ENCODE measurements at regions not wholly inside any gene's neighbourhood (a gene's known extent, or its start where the extent isn't known, plus 50 kb on each side); places are given as distances from the start of the nearest gene placed in this dataset.

DNA sequence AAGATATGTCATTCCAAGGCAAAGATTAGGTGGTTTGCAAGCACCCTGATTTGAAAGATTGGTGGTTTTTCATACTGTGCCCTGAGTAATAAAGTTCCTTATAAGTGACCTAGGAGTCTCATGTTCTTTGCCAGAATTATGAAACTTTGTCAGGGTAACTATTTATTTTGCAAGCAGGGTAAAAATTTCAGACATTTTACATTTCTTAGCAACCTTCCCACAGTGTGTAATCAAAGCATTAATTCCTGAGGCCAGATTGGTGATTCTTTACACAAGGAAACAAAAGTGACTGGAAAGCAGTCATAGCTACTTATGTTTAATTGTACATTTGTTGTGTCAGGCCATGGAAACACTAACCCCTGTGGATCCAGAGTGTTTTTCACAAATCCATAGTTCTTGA is 998.0 kb upstream of the B3GALT2 start:
- no peak for DNase-seq

DNA sequence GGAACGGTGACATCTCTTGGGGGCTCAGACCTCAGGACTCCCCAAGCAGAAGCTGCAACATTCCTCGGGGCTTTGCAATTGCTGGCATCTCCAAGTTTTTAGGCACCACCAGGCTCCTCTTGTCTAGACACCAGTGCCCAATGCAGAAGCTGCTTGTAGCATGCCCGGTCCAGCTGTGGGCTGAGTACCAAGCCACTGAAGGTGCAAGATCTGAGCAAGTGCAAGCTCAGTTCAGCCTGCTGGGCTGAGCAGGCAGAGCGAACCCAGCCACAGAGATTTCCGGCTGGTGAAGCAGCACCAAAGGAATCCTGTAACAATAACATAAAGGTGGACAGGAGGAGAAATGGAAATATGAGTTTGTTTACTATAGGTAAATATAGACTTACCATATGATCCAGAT is 995.4 kb upstream of the B3GALT2 start:
- no peak for DNase-seq

DNA sequence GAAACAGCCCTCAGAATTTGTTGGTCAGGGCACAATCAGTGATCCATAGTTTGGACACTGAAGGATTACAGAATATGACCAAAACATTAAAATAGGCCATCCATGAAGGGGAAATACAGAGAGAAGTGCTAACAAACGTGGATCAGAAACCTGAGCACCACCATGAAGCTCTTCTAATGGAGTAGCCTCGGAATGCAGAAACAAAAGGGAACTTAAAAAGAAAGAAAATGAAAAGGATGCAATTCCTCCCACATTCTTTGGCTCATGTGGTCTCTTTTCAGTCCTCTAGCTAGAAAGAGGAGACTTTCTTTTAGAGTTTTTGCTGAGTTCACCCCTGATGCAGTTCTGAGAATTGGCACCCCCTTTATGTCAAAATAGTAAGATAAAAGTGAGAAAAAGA is 989.8 kb upstream of the B3GALT2 start:
- DNase-seq, result no peak

DNA sequence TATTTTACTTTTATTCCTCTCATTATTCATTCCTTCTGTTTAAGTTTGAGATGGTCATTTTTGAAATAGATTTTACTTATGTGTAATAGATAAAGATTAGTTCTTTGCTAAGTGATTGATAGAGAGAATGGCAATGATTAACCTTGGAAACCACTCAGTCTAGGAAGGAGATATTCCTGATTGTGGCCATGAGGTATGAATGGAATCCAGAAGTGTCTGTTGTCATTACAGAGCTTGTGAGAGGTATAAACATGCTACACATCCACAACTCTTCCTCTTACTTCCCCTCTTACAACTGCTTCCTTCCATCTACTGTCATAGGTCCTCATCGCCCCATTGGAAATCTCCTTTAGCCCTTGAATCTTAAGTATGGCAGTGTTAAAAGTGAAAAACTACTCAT is 988.8 kb upstream of the B3GALT2 start:
- DNase-seq, result no peak

DNA sequence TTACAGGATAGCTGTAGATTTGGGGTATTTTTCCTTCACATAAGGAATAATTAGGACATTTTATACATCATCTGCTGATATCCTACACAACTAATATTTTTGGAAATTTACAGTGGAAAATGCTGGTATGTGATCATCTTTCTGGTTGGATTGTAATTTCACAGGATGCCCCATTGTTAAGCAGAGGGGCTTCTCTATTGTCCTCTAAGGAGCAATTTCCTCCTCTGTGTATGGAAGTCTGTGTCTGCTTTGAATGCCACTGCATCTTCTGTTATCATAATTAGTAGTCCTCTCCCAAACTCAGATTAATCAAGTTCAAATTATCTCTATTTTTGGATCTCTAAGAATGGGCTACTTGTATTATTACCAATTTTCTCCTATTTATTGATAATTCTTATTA is 988.1 kb upstream of the B3GALT2 start:
- no peak for DNase-seq

DNA sequence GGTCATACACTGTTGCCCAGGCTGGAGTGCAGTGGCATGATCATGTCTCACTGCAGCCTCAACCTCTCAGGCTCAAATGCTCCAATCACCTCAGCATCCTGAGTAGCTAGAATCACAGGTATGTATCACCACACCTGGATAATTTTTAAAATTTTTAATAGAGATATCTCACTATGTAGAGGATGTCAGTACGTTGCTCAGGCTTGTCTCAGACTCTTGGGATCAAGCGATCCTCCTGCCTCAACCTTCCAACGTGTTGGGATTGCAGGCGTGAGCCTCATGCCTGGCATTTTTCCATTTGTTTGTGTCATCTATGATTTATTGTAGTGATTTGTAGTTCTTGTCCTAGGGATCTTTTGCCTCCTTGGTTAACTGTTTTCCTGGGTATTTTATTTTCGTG is 985.2 kb upstream of the B3GALT2 start:
- DNase-seq, result no peak

DNA sequence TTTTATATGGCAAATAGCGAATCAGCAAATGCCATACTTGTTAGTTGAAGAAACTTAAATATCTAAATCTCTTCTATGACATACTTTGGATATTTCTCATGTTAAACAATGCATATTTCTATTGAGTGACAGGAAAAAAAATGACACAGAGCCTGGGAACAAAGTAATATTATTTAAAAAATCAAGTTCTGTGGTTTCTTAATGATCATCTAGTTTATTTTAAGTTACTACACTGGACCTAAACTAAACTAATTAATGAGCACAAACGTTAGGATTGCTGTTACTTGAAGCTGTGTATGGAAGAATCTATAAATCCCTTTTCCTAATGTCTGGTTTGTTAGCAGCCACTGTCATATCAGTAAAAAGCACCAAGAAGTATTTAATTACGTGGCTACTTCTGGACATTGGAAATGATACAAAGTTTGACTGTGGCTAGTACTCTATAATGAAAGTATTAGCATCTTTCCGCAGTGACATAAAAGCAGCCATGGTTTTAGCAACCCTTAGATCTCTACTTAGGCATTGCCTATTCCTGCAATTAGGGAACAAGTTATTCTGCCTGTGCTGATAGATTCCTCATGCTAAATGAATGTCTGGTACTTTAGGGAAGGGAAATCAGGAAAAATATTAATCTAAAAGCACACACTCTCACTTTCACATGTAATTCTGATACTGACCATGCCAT is 981.7 kb upstream of the B3GALT2 start:
- DNase-seq, result no peak

DNA sequence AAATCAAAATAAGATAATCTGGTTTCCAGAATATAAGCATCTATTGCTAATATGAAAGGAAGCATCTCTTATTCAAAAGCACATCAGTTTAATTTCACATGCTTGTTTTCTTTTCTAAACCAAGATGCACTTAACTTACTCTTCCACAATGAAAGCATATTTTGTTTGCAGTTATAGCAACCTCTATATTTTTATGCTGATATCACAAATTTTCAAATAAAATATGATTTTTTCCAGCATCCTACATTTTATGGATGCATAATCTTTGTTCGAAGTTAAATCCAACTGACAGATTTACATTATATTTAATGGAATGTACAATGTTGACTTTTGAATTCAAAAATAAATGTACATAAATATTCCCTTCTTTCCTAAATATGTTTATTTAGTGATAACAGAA is 978.3 kb upstream of the B3GALT2 start:
- DNase-seq, result no peak

DNA sequence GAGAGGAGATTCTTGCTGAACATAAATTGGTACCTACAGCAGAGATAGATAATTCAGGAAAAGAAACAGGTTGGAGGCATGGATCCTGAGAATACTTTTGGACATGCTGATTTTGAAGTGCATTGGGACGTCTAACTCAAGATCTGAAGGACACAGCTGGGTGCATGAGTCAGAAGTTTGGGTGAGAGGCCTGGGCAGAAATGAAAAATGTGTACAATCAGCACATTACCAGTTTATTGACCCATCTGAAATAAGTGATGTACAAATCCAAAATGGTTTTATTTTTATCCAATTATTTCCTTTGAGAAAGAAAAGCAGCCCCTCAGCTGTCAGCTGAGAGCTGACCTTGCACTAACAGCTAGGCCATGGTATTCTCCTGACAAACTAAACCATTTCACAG is 975.2 kb upstream of the B3GALT2 start:
- DNase-seq, result no peak

DNA sequence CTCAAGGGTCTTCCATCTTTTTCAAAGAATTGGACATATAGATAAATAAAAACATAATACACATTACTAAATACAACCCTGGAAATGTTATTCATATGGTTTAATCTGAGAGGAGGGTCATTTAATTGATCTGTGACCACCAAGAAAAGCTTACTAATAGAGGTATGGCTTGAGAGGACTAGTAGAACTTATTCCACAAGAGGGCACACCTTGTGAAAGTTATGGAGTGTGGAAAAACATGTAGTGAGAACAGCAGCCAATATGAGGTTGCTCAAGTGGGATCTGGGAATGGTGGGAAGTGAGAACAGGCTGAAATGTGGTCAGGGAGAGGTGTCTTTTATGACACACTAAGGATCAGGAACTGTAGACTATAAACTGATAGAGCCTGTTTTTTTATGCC is 973.5 kb upstream of the B3GALT2 start:
- DNase-seq, result no peak

DNA sequence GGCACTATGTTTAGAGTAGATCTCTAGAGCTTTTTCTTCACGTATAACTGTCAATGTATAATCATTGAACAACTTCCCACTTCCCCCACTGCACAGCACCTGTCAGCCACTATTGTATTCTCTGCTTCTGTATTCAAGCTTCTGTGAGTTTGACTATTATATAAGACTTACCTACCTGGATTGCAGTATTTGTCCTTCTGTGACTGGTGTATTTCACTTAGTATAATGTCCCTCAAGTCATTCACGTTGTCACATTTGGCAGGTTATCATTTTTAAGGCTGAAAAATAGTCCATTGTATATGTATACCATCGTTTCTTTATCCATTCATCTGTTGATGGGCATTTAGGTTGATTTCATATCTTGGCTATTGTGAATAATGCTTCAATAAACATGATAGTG is 969.5 kb upstream of the B3GALT2 start:
- DNase-seq, result no peak

DNA sequence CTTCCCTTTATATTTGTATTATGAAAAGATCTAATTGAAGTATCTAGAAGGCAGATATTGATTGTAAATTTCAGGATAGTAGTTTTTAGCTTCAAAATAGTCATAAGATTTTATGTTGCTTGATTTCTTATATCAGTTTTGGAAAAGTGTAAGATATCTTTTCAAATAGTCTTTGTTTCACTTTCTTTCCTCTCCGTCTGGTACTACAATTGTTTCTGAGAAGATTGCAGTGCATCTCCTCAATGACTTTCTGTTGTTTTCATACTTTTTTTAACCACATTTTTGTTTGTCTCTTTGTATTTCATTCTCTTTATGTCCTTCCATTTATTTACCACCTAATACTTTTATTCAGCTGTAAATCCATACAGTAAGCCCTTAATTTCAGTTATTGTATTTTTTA is 964.6 kb upstream of the B3GALT2 start:
- DNase-seq, result no peak

DNA sequence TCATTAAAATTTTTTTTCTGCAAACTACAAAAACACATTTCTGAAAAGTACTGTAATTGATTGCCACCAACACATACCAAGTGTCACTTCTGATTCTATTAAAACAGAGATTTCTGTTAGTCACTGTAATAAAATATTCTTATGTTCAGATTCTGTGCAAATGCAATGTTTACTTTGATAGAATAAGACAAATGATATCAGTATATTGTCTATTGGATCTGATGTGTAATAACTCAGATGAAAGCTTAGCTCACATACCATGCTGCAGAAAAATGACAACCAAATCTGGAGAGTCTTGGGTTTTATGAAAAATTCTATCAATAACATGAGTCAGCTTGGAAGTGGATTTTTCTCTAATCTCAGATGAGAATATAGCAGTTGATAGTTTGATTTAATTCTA is 963.8 kb upstream of the B3GALT2 start:
- no peak for DNase-seq

DNA sequence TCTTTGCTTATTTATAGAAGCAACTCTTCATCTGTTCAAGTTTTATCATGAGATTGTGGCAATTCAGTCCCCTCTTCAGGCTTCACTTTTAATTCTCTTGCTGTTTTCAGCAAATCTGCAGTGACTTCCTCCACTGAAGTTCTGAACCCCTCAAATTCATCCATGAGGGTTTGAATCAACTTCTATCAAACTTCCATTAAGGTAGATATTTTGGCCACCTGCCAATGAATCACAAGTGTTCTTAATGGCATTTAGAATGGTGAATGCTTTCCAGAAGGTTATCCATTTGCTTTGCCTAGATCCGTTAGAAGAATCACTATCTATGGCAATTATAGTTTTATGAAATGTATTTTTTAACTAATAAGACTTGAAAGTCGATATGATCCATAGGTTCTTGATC is 946.7 kb upstream of the B3GALT2 start:
- no peak for DNase-seq

DNA sequence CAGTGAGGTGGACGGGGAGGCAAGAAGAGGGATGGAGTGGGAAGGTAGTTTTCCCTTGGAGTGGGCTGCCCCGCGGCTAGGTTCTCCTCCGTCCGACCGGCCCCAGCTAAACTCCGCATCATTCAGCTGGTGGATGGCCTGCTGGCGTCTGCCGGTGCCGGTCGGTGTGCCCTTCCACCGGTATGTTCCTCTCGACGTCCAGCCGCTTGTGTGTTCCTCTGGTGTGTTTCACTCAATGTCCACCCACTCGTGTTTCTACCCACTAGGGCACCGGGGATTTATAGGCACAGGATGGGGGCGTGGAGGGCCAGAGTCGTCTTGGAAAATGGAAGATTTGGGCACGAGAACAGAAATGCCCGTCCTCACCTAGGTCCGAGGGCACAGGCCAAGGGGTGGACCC is 931.7 kb upstream of the B3GALT2 start:
- DNase-seq, result no peak

DNA sequence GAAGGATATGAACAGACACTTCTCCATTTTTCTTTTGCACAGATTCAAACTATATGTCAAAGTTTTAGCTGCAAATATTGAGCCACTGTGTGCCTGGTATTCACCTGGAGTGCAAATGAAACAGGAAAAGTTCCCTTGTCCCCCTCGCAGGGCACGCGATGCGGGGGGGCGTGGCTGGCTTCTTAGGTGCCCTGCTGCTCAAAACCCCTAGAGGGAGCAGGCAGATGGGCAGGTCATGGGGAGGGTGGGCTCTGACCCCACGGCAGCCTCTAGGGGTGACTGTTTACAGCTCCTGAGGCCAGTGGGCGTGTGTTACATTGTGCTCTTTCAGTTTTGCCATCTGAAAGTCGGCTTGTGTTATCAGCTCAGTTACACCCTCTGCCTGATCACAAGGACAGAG is 931.2 kb upstream of the B3GALT2 start:
- no peak for DNase-seq

DNA sequence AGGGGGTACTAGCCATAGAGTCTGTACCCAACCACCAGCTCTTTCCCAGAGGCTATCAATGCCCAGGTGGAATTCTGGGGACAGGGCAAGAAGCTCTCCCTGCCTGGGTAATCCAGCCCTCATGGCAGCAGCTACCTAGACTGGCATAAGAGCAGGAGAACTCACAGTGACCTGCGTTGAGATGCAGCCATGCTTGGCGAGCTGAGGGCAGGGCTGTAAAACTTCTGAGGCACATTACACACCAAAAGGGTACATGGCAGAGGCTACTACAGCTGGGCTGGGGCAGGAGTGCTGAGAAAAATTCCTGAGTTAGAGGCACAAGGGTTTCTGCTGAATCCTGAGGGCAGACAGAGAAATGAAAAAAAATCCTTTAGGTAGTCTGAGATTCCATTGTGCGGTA is 927.9 kb upstream of the B3GALT2 start:
- DNase-seq, result no peak

DNA sequence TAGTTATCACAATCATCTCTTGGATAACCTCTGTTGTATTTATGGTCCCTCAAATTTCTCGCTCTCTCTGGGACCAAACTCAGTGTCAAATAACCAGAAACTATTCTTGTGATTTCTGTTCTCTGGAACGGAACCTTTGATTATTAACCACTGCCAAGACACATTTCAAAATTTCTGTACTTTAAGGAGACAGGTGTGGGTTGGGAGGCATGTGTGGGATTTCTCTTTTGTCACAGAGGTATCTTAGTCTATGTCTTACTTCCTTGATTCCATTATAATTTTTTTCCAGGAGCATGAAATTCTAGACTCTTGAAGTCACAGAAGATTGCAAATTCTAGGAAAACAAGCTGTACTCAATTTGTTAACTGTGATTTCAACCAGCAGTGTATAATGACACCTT is 919.0 kb upstream of the B3GALT2 start:
- no peak for DNase-seq

DNA sequence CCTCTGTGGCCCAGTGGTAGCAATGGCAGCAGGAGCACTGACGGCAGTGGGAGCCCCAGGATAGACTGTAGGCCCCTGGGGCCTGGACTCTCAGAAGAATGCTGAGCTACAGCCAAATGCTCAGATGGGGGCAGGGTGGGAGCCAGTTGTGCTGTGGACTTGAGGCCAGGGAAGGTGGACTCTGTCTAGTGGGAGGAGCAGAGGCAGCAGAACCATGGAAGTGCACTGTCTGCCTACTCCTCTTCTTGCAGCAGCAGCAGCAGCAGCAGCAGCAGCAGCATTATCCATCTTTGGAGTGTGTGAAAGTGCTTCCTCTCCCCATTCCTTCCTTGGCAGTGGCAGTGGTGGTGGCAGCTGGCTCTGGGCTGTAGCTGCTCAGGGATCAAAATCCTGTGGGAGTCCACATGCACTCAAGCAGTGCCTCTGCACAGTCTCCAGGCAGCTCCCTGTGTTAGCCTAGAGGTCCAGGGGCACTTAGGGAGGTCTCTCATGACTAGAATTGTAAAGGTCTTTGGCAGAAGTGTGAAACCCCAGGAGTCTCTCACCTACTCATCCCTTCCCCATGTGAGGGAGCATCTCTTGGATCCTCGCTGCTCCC is 917.9 kb upstream of the B3GALT2 start:
- no peak for DNase-seq

DNA sequence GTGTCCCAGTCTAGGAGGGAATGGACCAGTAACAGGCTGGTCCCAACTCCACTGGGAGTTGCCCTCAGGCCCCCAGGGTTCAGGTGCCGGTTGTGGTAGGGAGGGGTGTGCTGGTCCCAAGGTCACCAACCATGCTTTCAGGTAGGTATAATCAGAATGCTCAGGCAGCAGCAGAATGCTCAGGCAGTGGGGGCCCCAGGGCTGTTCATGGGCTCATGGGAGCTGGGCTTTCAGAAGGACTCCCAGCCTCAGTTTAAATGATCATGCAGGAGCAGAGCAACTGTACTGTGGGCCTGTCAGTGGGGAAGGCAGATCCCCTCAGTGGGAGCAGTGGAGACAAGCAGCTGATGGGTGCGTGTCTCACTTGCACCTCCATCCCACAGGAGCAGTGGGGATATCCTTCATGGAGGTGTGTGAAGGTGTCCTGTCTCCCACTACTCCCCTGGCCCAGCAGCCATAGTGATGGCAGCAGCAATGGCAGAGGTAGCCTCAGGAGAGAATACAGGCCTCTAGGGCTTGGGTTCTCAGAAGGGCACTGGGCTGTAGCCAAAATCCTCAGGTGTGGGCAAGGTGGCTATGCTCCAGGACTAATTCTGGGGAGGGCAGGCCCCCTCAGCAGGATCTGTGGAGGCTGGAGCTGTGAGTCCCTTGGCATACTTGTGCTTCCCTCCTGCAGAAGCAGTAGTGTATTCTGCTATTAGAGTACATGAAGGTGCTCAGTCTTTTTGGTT is 917.3 kb upstream of the B3GALT2 start:
- no peak for DNase-seq

DNA sequence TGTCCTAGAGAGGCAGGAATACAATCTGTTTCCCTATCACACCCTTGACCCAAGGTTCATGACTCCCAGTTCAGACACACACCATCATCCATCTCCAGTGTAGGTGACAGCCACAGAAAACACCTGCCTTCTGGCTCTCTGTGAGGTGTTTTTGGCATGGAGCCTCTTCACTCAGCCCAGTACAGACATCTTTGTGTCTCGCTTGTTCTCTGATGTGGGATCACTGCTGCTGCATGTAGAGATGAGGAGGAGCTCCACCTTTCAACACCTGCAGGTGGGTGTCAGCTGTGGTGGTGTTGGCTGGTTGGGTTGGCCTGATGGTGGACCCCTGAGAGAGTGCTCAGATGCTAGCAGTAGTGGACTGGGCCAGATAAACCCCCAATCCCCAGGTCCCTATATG is 916.7 kb upstream of the B3GALT2 start:
- no peak for DNase-seq

DNA sequence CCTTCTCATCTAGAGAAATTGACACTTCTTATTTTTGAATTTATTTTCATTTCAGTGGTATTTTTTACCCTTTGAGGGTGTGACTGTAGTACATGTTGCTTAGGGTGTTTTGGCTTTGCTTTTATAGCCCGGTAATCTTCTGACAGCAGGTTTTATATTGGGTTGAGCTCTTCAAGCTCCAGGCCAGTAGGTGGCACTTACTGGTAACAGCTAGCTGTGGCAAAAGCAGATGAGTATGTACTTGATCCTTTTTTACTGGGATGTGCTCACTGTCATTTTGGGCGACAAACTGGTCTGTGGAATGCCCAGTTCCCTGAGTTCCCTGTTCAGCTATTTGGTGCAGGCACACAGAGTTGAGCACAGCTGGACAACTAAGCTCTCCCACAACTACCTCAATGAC is 916.2 kb upstream of the B3GALT2 start:
- DNase-seq, result no peak

DNA sequence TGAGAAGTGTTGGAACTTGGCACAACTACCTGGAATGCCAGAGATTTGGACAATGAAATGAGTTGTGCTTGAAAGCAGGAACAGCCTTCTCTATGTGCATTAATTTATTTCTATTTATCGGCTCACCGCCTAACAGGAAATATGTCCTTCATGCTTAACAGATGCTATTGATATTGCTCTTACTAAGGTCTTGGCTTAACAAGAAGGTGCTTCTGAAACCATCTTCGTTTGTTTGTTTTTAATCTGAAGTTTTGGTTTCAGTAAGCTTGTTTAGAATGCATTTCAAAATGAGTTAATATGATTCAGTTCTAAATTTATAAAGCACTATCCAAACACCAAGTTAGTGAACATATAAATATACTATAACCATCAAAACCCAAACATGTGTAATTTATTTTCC is 898.3 kb upstream of the B3GALT2 start:
- DNase-seq, result no peak

DNA sequence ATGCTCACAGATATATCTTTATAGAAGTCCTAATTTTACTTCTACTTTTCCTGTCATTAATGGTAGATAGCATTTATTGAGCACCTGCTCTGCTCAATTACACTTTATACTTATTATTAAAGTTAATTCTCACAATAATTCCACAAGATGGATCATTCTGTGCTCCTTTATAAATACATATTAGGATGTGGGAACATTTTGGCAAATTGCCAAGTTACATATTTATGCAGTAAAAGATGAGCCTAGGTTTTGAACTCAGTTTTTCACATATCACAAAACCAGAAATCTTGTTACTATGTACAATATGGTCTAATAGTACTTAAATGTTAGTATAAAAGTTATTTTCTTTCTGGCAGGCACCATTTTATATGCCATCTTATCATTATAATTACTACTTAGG is 895.0 kb upstream of the B3GALT2 start:
- no peak for DNase-seq

DNA sequence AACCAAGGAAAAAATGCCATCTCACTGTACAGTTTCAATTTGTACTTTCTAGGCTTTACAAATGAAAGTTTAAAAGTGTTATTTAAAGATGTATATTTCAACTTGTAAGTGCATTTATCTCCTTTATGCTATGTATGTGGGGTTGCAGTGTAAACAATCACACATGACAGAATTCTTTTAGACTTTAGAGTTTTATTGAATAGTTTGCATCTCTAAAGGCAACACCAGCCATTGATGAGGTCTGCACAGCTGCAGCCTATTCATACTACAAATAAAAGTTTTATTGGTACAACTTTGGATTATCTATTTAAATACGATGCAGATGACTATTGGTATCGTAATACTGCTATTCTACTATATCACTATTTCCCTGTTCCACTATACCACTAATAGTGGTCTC is 894.4 kb upstream of the B3GALT2 start:
- DNase-seq, result no peak
